Retinal pigment epithelial cell (primary cell): ENCODE measurements at regions not wholly inside any gene's neighbourhood (a gene's known extent, or its start where the extent isn't known, plus 50 kb on each side); places are given as distances from the start of the nearest gene placed in this dataset.
"Not testable (repeated sequence)": the region's sequence is repeated elsewhere in the genome, so short reads cannot be mapped to it uniquely, and the experiment has no call there.

Experiments
- DNase-seq: peaks from one replicate; pipeline ENCODE4 v3.0.0-alpha.2; 2010; ENCODE audit warnings: low read depth
- H3K4me3 ChIP-seq: 2 replicates; pipeline ENCODE4 v1.5.1; 2011; ENCODE audit warnings: mild to moderate bottlenecking, low read length, control low read depth, moderate library complexity
- CTCF ChIP-seq: conservative IDR thresholded peaks from 2 replicates; pipeline ENCODE4 v1.5.1; 2011; ENCODE audit warnings: low read depth, low read length, control low read depth, inconsistent platforms

DNA sequence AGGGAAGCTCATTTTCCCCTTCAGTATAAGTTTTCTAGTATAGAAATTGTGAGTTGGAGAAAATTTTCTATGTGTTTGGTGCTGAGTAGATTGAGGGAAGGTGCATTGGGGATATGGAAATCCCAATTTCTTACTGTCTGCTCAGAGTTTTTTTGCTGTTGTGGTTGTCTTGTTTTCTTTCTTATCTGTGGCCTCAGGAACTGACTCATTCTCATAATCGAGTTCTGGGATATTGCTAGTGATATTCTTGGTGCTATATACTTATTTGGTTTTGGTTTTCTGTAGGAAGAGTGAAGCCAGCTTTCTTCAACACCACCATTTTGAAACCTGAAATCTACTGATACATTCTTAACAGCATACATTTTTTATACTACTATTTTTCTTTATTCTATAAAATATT, 869.2 kb downstream of the DIPK2A start:
- no peak for DNase-seq
- no peak overlapping the region for H3K4me3 ChIP-seq
- no peak for TF ChIP-seq CTCF

GRCh38 chr3:144843099-144843498, 871.5 kb downstream of the DIPK2A start:
- no peak for TF ChIP-seq CTCF
- no peak for DNase-seq
- no peak overlapping the region for H3K4me3 ChIP-seq

DNA sequence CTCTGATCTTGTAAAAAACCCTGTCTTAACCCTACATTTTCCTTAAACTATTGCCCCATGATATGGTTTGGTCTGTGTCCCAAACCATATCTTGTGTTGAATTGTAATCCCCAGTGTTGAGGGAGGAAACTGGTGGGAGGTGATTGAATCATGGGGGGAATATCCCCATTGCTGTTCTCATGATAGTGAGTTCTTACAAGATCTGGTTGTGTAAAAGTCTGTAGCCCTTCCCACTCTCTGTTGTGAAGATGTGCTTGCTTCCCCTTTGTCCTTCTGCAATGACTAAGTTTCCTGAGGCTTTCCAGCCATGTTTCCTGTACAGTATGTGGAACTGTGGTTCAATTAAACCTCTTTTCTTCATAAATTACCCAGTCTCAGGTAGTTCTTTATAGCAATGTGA, 881.4 kb downstream of the DIPK2A start:
- TF ChIP-seq CTCF = no peak
- DNase-seq = no peak
- no peak overlapping the region for H3K4me3 ChIP-seq

GRCh38 chr3:144854020-144854419, 882.4 kb downstream of the DIPK2A start:
- H3K4me3 ChIP-seq, DNase-seq: not testable (repeated sequence)

DNA sequence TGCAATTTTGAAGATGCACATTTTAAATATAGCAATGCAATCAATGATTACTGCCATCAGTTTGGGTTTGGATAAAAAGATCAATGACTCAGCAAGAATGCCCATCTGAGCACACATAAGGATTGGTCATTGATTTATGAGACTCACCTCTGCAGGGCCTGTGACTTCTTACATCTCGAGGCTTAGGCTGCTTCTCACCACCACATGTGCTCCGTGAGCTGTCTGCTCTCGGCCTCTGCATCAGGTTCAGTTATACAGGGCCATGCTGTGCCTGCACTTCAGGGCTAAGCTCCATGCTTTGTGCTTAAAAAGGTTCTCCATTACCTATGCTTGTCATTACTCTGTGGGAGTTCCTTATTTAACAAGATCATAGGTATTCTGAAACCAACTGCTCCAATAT, 887.5 kb downstream of the DIPK2A start:
- H3K4me3 ChIP-seq = no peak overlapping the region
- TF ChIP-seq CTCF = no peak
- no peak for DNase-seq

GRCh38 chr3:144864646-144865045, 893.0 kb downstream of the DIPK2A start:
- no peak overlapping the region for H3K4me3 ChIP-seq
- no peak for TF ChIP-seq CTCF
- DNase-seq = no peak

GRCh38 chr3:144865948-144866347, 894.3 kb downstream of the DIPK2A start:
- no peak for DNase-seq
- no peak overlapping the region for H3K4me3 ChIP-seq
- TF ChIP-seq CTCF = no peak

- TF ChIP-seq CTCF = no peak
- DNase-seq = no peak
- H3K4me3 ChIP-seq = no peak overlapping the region
Measured at GRCh38 chr3:144866476-144866875, 894.9 kb downstream of the DIPK2A start.
